GM23338 (cell line): ENCODE measurements at regions not wholly inside any gene's neighbourhood (a gene's known extent, or its start where the extent isn't known, plus 50 kb on each side); places are given as distances from the start of the nearest gene placed in this dataset.

Experiments used
- ATAC-seq: fragments of 200-7000 bp; cut with Tn5 transposase; 3 replicates; pipeline ENCODE4 v1.9.1; 2020
- DNase-seq: peaks from one replicate; pipeline ENCODE4 v3.0.0-alpha.2; 2015; ENCODE audit warnings: low spot score
- H2AFZ ChIP-seq: fragments of 200-600 bp; sonication (generic); 2 replicates; pipeline ENCODE4 v1.8.0; 2016; ENCODE audit warnings: antibody characterized with exemption, mild to moderate bottlenecking, moderate library complexity
- H3F3A ChIP-seq: fragments of 200-600 bp; sonication (generic); replicated peaks from 2 replicates; pipeline ENCODE4 v1.8.0; 2017; ENCODE audit warnings: antibody characterized with exemption, mixed run types, low read depth
- H3K27ac ChIP-seq: fragments of 200-600 bp; sonication (generic); 2 replicates; pipeline ENCODE4 v1.6.1; 2016; ENCODE audit warnings: low read depth
- H3K27me3 ChIP-seq: fragments of 200-600 bp; sonication (generic); 2 replicates; pipeline ENCODE4 v1.8.0; 2016; ENCODE audit warnings: mild to moderate bottlenecking, mixed run types, moderate library complexity; ENCODE audit not compliant: insufficient read depth
- H3K36me3 ChIP-seq: fragments of 200-600 bp; sonication (generic); 2 replicates; pipeline ENCODE4 v1.8.0; 2016; ENCODE audit warnings: mild to moderate bottlenecking; ENCODE audit not compliant: insufficient read depth
- H3K4me1 ChIP-seq: fragments of 200-600 bp; sonication (generic); 2 replicates; pipeline ENCODE4 v1.8.0; 2016; ENCODE audit warnings: mild to moderate bottlenecking, moderate library complexity; ENCODE audit not compliant: insufficient read depth
- H3K4me2 ChIP-seq: fragments of 200-600 bp; sonication (generic); 2 replicates; pipeline ENCODE4 v1.7.1; 2017; ENCODE audit warnings: mixed run types
- H3K4me3 ChIP-seq: fragments of 200-600 bp; sonication (generic); 2 replicates; pipeline ENCODE4 v1.6.1; 2016; ENCODE audit warnings: mixed run types
- H3K79me2 ChIP-seq: fragments of 200-600 bp; sonication (generic); replicated peaks from 2 replicates; pipeline ENCODE4 v1.8.0; 2017; ENCODE audit warnings: mild to moderate bottlenecking; ENCODE audit not compliant: insufficient read depth
- H3K9me2 ChIP-seq: fragments of 200-600 bp; sonication (generic); 2 replicates; pipeline ENCODE4 v1.8.0; 2017; ENCODE audit not compliant: insufficient read depth
- H4K20me1 ChIP-seq: fragments of 200-600 bp; sonication (generic); replicated peaks from 2 replicates; pipeline ENCODE4 v1.8.0; 2017; ENCODE audit warnings: mild to moderate bottlenecking; ENCODE audit not compliant: insufficient read depth
- H3K27ac Mint-ChIP-seq: 2 replicates; pipeline ENCODE4 v1.8.0; 2020; ENCODE audit warnings: inconsistent platforms, mild to moderate bottlenecking, moderate library complexity, mixed read lengths
- H3K27me3 Mint-ChIP-seq: 3 replicates; pipeline ENCODE4 v1.8.0; 2022; ENCODE audit warnings: low read depth, mild to moderate bottlenecking, moderate library complexity, mixed read lengths, inconsistent platforms; ENCODE audit not compliant: insufficient read depth, poor library complexity
- H3K36me3 Mint-ChIP-seq: 3 replicates; pipeline ENCODE4 v1.8.0; 2021; ENCODE audit warnings: low read depth, mild to moderate bottlenecking, inconsistent platforms, moderate library complexity, mixed read lengths
- H3K4me1 Mint-ChIP-seq: 3 replicates; pipeline ENCODE4 v1.8.0; 2020; ENCODE audit warnings: mild to moderate bottlenecking, inconsistent platforms, mixed read lengths
- H3K4me3 Mint-ChIP-seq: 3 replicates; pipeline ENCODE4 v1.8.0; 2021; ENCODE audit warnings: moderate library complexity, mild to moderate bottlenecking, inconsistent platforms, mixed read lengths
- H3K9me3 Mint-ChIP-seq: 3 replicates; pipeline ENCODE4 v1.8.0; 2020; ENCODE audit warnings: moderate library complexity, mild to moderate bottlenecking, inconsistent platforms, mixed read lengths
- CREB1 ChIP-seq: fragments of 250-450 bp; sonication (Bioruptor Pico); IDR thresholded peaks from 2 replicates; pipeline ENCODE4 v1.5.0; 2020; ENCODE audit warnings: low read depth, mild to moderate bottlenecking, moderate library complexity
- EZH2phosphoT487 ChIP-seq: fragments of 200-600 bp; sonication (generic); IDR thresholded peaks from one replicate; pipeline ENCODE4 v1.8.1; 2018; ENCODE audit warnings: antibody characterized with exemption; ENCODE audit not compliant: unreplicated experiment
- JUNB ChIP-seq: IDR thresholded peaks from one replicate; pipeline ENCODE4 v1.6.1; 2016; ENCODE audit warnings: antibody characterized with exemption; ENCODE audit not compliant: unreplicated experiment
- POLR2AphosphoS5 ChIP-seq: IDR thresholded peaks from 2 replicates; pipeline ENCODE4 v1.6.1; 2016; ENCODE audit warnings: antibody characterized with exemption, low read depth
- REST ChIP-seq: IDR thresholded peaks from one replicate; pipeline ENCODE4 v1.6.1; 2018; ENCODE audit warnings: antibody characterized with exemption; ENCODE audit not compliant: unreplicated experiment
- STAT1 ChIP-seq: IDR thresholded peaks from one replicate; pipeline ENCODE4 v1.6.1; 2016; ENCODE audit warnings: antibody characterized with exemption; ENCODE audit not compliant: unreplicated experiment
- ZNF331 ChIP-seq: fragments of 250-450 bp; sonication (Bioruptor Pico); IDR thresholded peaks from 2 replicates; pipeline ENCODE4 v1.5.0; 2020; ENCODE audit warnings: low read depth, mild to moderate bottlenecking, moderate library complexity
- ZNF462 ChIP-seq: fragments of 250-450 bp; sonication (Bioruptor Pico); IDR thresholded peaks from 2 replicates; pipeline ENCODE4 v1.5.0; 2020; ENCODE audit warnings: mild to moderate bottlenecking, moderate library complexity
- TF ChIP-seq, protein P1 (sequence below): IDR thresholded peaks from 2 replicates; pipeline ENCODE4 v1.6.1; 2016; ENCODE audit warnings: antibody characterized with exemption

GRCh38 chr3:28067014-28067413, 174.4 kb upstream of the CMC1 start:
- peak overlapping the region; percentile 42; the same call in 1 of the 2 replicates for H3K4me2 ChIP-seq
- Mint-ChIP-seq H3K4me3 (no peak overlapping the region), H3K36me3 (peaks cover 10% of the 10 kb centered on the region; the same call in 2 of the 3 replicates), H3K9me3 (peaks cover 25% of the 10 kb centered on the region), H3K4me1 (peaks cover 4% of the 10 kb centered on the region; the same call in 2 of the 3 replicates), H3K27ac (no peak overlapping the region), H3K27me3 (no peaks in the 10 kb centered on the region)
- no peaks in the 10 kb centered on the region for H3K27me3 ChIP-seq
- H3K4me1 ChIP-seq = no peaks in the 10 kb centered on the region
- no peaks in the 10 kb centered on the region for H4K20me1 ChIP-seq
- no peak for ATAC-seq
- 0 out of 2 replicates have a peak, but pooled peaks cover 6% of the 10 kb centered on the region for H3K36me3 ChIP-seq
- H2AFZ ChIP-seq = no peak overlapping the region
- no peak for TF ChIP-seq JUNB
- TF ChIP-seq ZNF331 (CRISPR knock-in tag) = peak; percentile 98
- DNase-seq = no peak
- no peaks in the 10 kb centered on the region for H3F3A ChIP-seq
- H3K9me2 ChIP-seq = no peaks in the 10 kb centered on the region
- H3K27ac ChIP-seq = no peak overlapping the region
- H3K4me3 ChIP-seq = no peak overlapping the region
- no peaks in the 10 kb centered on the region for H3K79me2 ChIP-seq

DNA sequence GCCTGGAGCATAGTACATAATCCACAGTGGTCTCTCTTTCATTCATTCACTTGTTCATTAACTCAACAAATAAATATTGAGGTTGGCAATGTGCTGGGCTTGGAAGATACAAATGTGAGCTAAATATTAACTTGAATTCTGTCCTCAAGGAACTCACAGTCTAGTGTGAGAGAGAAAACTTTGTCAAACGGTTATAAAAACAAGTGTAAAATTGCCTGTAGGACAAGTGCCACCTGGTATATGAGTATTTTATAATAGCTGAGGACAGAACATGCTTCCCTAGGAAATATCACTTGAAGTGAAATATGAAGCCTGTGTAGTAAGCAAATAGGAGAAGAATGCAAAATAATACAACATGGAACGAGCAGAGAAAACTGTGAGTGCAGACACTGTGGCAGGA, 173.1 kb upstream of the CMC1 start:
- Histone ChIP-seq H3F3A (no peaks in the 10 kb centered on the region), H3K4me1 (no peaks in the 10 kb centered on the region), H2AFZ (no peak overlapping the region), H3K79me2 (no peaks in the 10 kb centered on the region), H4K20me1 (no peaks in the 10 kb centered on the region), H3K4me2 (no peak overlapping the region), H3K9me2 (no peaks in the 10 kb centered on the region), H3K27me3 (no peaks in the 10 kb centered on the region), H3K4me3 (no peak overlapping the region), H3K36me3 (0 out of 2 replicates have a peak, but pooled peaks cover 6% of the 10 kb centered on the region), H3K27ac (no peak overlapping the region)
- Mint-ChIP-seq H3K27me3 (no peaks in the 10 kb centered on the region), H3K4me1 (peaks cover 7% of the 10 kb centered on the region; the same call in 2 of the 3 replicates), H3K36me3 (peaks cover 10% of the 10 kb centered on the region; the same call in 2 of the 3 replicates), H3K9me3 (peaks cover 22% of the 10 kb centered on the region), H3K4me3 (no peak overlapping the region), H3K27ac (no peak overlapping the region)
- DNase-seq = no peak
- no peak for ATAC-seq
- TF ChIP-seq STAT1 (no peak), JUNB (no peak), REST (no peak), EZH2phosphoT487 (no peak), POLR2AphosphoS5 (no peak), CREB1 (CRISPR knock-in tag) (no peak), ZNF462 (CRISPR knock-in tag) (no peak)
- TF ChIP-seq, protein P1, sequence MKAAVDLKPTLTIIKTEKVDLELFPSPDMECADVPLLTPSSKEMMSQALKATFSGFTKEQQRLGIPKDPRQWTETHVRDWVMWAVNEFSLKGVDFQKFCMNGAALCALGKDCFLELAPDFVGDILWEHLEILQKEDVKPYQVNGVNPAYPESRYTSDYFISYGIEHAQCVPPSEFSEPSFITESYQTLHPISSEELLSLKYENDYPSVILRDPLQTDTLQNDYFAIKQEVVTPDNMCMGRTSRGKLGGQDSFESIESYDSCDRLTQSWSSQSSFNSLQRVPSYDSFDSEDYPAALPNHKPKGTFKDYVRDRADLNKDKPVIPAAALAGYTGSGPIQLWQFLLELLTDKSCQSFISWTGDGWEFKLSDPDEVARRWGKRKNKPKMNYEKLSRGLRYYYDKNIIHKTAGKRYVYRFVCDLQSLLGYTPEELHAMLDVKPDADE = no peak
